ACC112 (cell line): ENCODE measurements at regions not wholly inside any gene's neighbourhood (a gene's known extent, or its start where the extent isn't known, plus 50 kb on each side); places are given as distances from the start of the nearest gene placed in this dataset.

ENCODE experiments used
- H2AFZ ChIP-seq: fragments of 200-600 bp; sonication (generic); one replicate; pipeline ENCODE4 v1.6.0; 2017; ENCODE audit warnings: antibody characterized with exemption, low read length; ENCODE audit not compliant: unreplicated experiment
- H3K27ac ChIP-seq: fragments of 200-600 bp; sonication (generic); 2 replicates; pipeline ENCODE4 v1.5.1; 2014; ENCODE audit warnings: low read depth, mild to moderate bottlenecking, antibody characterized with exemption, low read length, moderate library complexity
- H3K27me3 ChIP-seq: fragments of 200-600 bp; sonication (generic); 2 replicates; pipeline ENCODE4 v1.6.1; 2014; ENCODE audit warnings: mild to moderate bottlenecking, antibody characterized with exemption, low read length, moderate library complexity, mixed read lengths; ENCODE audit not compliant: insufficient read depth
- H3K36me3 ChIP-seq: fragments of 200-600 bp; sonication (generic); 2 replicates; pipeline ENCODE4 v1.6.1; 2016; ENCODE audit warnings: mild to moderate bottlenecking, antibody characterized with exemption, low read length, moderate library complexity, mixed read lengths; ENCODE audit not compliant: insufficient read depth
- H3K4me1 ChIP-seq: fragments of 200-600 bp; sonication (generic); one replicate; pipeline ENCODE4 v1.6.1; 2016; ENCODE audit warnings: low read length, mixed read lengths; ENCODE audit not compliant: insufficient read depth, unreplicated experiment, control insufficient read depth
- H3K4me3 ChIP-seq: fragments of 200-600 bp; sonication (generic); 2 replicates; pipeline ENCODE4 v1.5.1; 2014; ENCODE audit warnings: mild to moderate bottlenecking, low read depth, low read length
- H3K79me2 ChIP-seq: fragments of 200-600 bp; sonication (generic); one replicate; pipeline ENCODE4 v1.6.0; 2016; ENCODE audit warnings: low read length; ENCODE audit not compliant: control insufficient read depth, unreplicated experiment, insufficient read depth

GRCh38 chr12:118512669-118513068 is 136.3 kb downstream of the SUDS3 start:
- Histone ChIP-seq H3K27me3 (no peaks in the 10 kb centered on the region), H2AFZ (no peak overlapping the region), H3K4me1 (no peaks in the 10 kb centered on the region), H3K4me3 (no peak overlapping the region), H3K36me3 (no peaks in the 10 kb centered on the region), H3K27ac (no peak overlapping the region), H3K79me2 (no peaks in the 10 kb centered on the region)

- H3K79me2 ChIP-seq = no peaks in the 10 kb centered on the region
- no peak overlapping the region for H3K27ac ChIP-seq
These were observed 137.3 kb downstream of the SUDS3 start for GRCh38 chr12:118513611-118514010.

GRCh38 chr12:118514297-118514696 is 137.9 kb downstream of the SUDS3 start:
- H3K4me3 ChIP-seq = no peak overlapping the region
- no peaks in the 10 kb centered on the region for H3K36me3 ChIP-seq
- H2AFZ ChIP-seq = no peak overlapping the region

More at GRCh38 chr12:118513611-118514010, 137.3 kb downstream of the SUDS3 start:
- Histone ChIP-seq H3K4me1 (no peaks in the 10 kb centered on the region), H3K36me3 (no peaks in the 10 kb centered on the region), H3K27me3 (no peaks in the 10 kb centered on the region), H3K4me3 (no peak overlapping the region), H2AFZ (no peak overlapping the region)

GRCh38 chr12:118520214-118521035 is 144.1 kb downstream of the SUDS3 start:
- no peak overlapping the region for H2AFZ ChIP-seq
- no peak overlapping the region for H3K4me3 ChIP-seq
- no peak overlapping the region for H3K27ac ChIP-seq
- no peaks in the 10 kb centered on the region for H3K79me2 ChIP-seq
- no peaks in the 10 kb centered on the region for H3K27me3 ChIP-seq
- no peaks in the 10 kb centered on the region for H3K36me3 ChIP-seq
- no peaks in the 10 kb centered on the region for H3K4me1 ChIP-seq

More at GRCh38 chr12:118514297-118514696, 137.9 kb downstream of the SUDS3 start:
- no peak overlapping the region for H3K27ac ChIP-seq
- no peaks in the 10 kb centered on the region for H3K4me1 ChIP-seq
- H3K27me3 ChIP-seq = no peaks in the 10 kb centered on the region
- H3K79me2 ChIP-seq = no peaks in the 10 kb centered on the region

GRCh38 chr12:118521036-118521370 is 144.6 kb downstream of the SUDS3 start:
- Histone ChIP-seq H3K4me3 (no peak overlapping the region), H3K4me1 (no peaks in the 10 kb centered on the region), H3K36me3 (no peaks in the 10 kb centered on the region), H3K27ac (no peak overlapping the region), H3K79me2 (no peaks in the 10 kb centered on the region), H3K27me3 (no peaks in the 10 kb centered on the region), H2AFZ (no peak overlapping the region)

GRCh38 chr12:118524446-118524845 is 148.1 kb downstream of the SUDS3 start:
- Histone ChIP-seq H3K4me1 (no peaks in the 10 kb centered on the region), H2AFZ (no peak overlapping the region), H3K27me3 (no peaks in the 10 kb centered on the region), H3K27ac (no peak overlapping the region), H3K36me3 (no peaks in the 10 kb centered on the region), H3K79me2 (no peaks in the 10 kb centered on the region), H3K4me3 (no peak overlapping the region)

- Histone ChIP-seq H3K4me3 (no peak overlapping the region), H3K27ac (no peak overlapping the region), H3K27me3 (no peaks in the 10 kb centered on the region), H2AFZ (no peak overlapping the region), H3K4me1 (no peaks in the 10 kb centered on the region), H3K79me2 (no peaks in the 10 kb centered on the region), H3K36me3 (no peaks in the 10 kb centered on the region)
These were observed 148.9 kb downstream of the SUDS3 start for GRCh38 chr12:118525216-118525615.

- H3K4me3 ChIP-seq = no peak overlapping the region
- no peaks in the 10 kb centered on the region for H3K4me1 ChIP-seq
- H3K27ac ChIP-seq = no peak overlapping the region
- no peaks in the 10 kb centered on the region for H3K27me3 ChIP-seq
- no peak overlapping the region for H2AFZ ChIP-seq
- no peaks in the 10 kb centered on the region for H3K36me3 ChIP-seq
- H3K79me2 ChIP-seq = no peaks in the 10 kb centered on the region
These were observed 150.1 kb downstream of the SUDS3 start for GRCh38 chr12:118526255-118527095.

- no peaks in the 10 kb centered on the region for H3K79me2 ChIP-seq
- no peaks in the 10 kb centered on the region for H3K4me1 ChIP-seq
- H3K27ac ChIP-seq = no peak overlapping the region
- H3K36me3 ChIP-seq = no peaks in the 10 kb centered on the region
- H3K27me3 ChIP-seq = no peaks in the 10 kb centered on the region
- no peak overlapping the region for H3K4me3 ChIP-seq
- H2AFZ ChIP-seq = no peak overlapping the region
These were observed 151.0 kb downstream of the SUDS3 start for GRCh38 chr12:118527310-118527709.

GRCh38 chr12:118528625-118529024 is 152.3 kb downstream of the SUDS3 start:
- Histone ChIP-seq H2AFZ (no peak overlapping the region), H3K27me3 (no peaks in the 10 kb centered on the region)

More at GRCh38 chr12:118528625-118529024, 152.3 kb downstream of the SUDS3 start:
- Histone ChIP-seq H3K4me3 (no peak overlapping the region), H3K79me2 (no peaks in the 10 kb centered on the region), H3K36me3 (no peaks in the 10 kb centered on the region), H3K4me1 (no peaks in the 10 kb centered on the region), H3K27ac (no peak overlapping the region)
